ENCODE measurements at regions not wholly inside any gene's neighbourhood (a gene's known extent, or its start where the extent isn't known, plus 50 kb on each side); places are given as distances from the start of the nearest gene placed in this dataset.

DNA sequence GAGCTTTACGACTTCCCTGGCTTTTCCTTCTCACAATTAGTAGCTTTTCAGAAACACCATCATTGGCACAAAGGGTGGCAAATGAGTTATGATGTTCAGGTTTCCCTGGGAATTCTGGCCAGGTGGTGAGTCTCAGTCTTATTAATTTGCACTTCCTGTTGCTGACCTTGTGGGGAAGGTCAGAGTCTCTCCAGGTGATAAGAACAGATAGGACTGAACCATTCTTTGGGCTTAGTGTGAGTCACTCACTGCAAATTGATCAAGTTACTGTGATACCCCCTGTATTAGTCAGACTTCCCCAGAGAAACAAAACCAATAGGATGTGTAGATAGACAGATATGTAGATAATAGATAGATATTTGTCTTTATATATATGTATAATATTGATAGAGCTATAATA lies 53.8 kb upstream of the RANBP3L start:
- Histone ChIP-seq H3F3A (ENCODE audit: control insufficient read depth, insufficient read depth) (no peaks in the 10 kb centered on the region), H3K9me2 (replicated peaks; ENCODE audit: control insufficient read depth, low read length) (no peaks in the 10 kb centered on the region), H3K27ac (ENCODE audit: low read depth, low read length) (no peak overlapping the region), H3K9me3 (ENCODE audit: control insufficient read depth, insufficient read depth, low read length) (no peaks in the 10 kb centered on the region), H3K27me3 (ENCODE audit: control insufficient read depth, low read length) (no peaks in the 10 kb centered on the region), H3K4me2 (ENCODE audit: low read length) (no peak overlapping the region), H3K4me1 (ENCODE audit: control insufficient read depth, low read length) (peaks cover 55% of the 10 kb centered on the region), H3K79me2 (ENCODE audit: control insufficient read depth, low read length) (no peaks in the 10 kb centered on the region), H4K20me1 (ENCODE audit: control insufficient read depth, insufficient read depth, low read depth, low read length) (no peaks in the 10 kb centered on the region), H3K36me3 (ENCODE audit: control insufficient read depth, low read length) (no peaks in the 10 kb centered on the region), H3K4me3 (ENCODE audit: low read length) (no peak overlapping the region)
- TF ChIP-seq EZH2phosphoT487 (IDR thresholded peaks at IDR 0.05; ENCODE audit: borderline replicate concordance, low read length) = no peak
- TF ChIP-seq, protein P1, sequence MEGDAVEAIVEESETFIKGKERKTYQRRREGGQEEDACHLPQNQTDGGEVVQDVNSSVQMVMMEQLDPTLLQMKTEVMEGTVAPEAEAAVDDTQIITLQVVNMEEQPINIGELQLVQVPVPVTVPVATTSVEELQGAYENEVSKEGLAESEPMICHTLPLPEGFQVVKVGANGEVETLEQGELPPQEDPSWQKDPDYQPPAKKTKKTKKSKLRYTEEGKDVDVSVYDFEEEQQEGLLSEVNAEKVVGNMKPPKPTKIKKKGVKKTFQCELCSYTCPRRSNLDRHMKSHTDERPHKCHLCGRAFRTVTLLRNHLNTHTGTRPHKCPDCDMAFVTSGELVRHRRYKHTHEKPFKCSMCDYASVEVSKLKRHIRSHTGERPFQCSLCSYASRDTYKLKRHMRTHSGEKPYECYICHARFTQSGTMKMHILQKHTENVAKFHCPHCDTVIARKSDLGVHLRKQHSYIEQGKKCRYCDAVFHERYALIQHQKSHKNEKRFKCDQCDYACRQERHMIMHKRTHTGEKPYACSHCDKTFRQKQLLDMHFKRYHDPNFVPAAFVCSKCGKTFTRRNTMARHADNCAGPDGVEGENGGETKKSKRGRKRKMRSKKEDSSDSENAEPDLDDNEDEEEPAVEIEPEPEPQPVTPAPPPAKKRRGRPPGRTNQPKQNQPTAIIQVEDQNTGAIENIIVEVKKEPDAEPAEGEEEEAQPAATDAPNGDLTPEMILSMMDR (IDR thresholded peaks at IDR 0.05; ENCODE audit: low read depth, low read length, poor library complexity, severe bottlenecking) = no peak

DNA sequence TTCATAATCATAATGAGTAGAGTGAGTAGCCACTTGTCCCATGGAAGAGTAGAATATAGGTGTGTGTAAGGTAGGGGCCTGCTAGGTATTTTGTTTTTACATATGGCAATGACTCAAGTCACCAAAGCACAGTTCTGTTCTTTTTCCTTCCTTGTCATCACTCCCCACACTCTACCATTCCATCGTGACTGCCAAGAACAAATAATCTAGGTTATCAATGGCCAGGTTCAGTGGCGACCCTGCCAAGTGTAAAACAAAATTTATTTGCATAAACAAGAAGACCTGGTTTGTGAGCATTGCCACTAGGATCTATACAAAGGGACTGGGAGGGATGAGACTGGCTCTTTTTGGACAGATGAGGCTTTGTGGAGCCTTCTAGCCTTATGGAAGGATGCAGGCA lies 55.2 kb upstream of the RANBP3L start:
- Histone ChIP-seq H3K4me2 (ENCODE audit: low read length) (no peak overlapping the region), H3K9me2 (replicated peaks; ENCODE audit: control insufficient read depth, low read length) (no peaks in the 10 kb centered on the region), H3K79me2 (ENCODE audit: control insufficient read depth, low read length) (no peaks in the 10 kb centered on the region), H3K36me3 (ENCODE audit: control insufficient read depth, low read length) (no peaks in the 10 kb centered on the region), H3F3A (ENCODE audit: control insufficient read depth, insufficient read depth) (no peaks in the 10 kb centered on the region), H3K9me3 (ENCODE audit: control insufficient read depth, insufficient read depth, low read length) (no peaks in the 10 kb centered on the region), H3K27ac (ENCODE audit: low read depth, low read length) (no peak overlapping the region), H3K27me3 (ENCODE audit: control insufficient read depth, low read length) (no peaks in the 10 kb centered on the region), H4K20me1 (ENCODE audit: control insufficient read depth, insufficient read depth, low read depth, low read length) (no peaks in the 10 kb centered on the region), H3K4me3 (ENCODE audit: low read length) (no peak overlapping the region), H3K4me1 (ENCODE audit: control insufficient read depth, low read length) (peaks cover 59% of the 10 kb centered on the region)
- no peak for TF ChIP-seq EZH2phosphoT487 (IDR thresholded peaks at IDR 0.05; ENCODE audit: borderline replicate concordance, low read length)
- TF ChIP-seq, protein P1 (IDR thresholded peaks at IDR 0.05; ENCODE audit: low read depth, low read length, poor library complexity, severe bottlenecking) = no peak

DNA sequence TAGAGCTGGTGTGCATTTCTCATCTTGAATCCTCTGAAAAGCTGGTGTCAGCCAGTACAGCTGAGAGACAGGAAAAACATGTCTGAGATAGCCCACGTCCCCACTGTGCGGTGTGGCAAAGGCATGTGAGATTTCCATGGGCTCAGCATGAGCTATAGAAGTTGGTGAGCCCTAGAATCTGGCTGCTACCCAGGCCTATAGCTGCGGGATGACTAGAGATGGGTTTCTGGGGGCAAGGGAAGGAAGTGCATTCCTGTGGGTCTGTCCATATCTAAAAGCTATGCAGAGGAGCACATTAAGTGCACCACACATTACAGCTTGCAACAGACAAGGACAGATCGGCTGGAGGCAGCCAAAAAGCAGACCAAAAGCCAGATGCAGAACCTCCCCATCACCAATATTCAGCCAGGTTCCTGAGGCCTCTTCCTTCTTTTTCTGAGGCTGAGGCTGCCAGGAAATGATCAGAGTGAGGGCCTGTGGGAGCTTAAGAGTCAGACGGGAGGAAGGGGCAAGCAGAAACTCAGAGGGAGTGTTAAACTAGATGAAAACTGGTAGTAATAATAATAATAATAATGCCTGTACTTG lies 55.8 kb upstream of the RANBP3L start:
- Histone ChIP-seq H3K79me2 (ENCODE audit: control insufficient read depth, low read length) (no peaks in the 10 kb centered on the region), H3K27ac (ENCODE audit: low read depth, low read length) (no peak overlapping the region), H3K9me2 (replicated peaks; ENCODE audit: control insufficient read depth, low read length) (no peaks in the 10 kb centered on the region), H3F3A (ENCODE audit: control insufficient read depth, insufficient read depth) (no peaks in the 10 kb centered on the region), H3K9me3 (ENCODE audit: control insufficient read depth, insufficient read depth, low read length) (no peaks in the 10 kb centered on the region), H3K4me1 (ENCODE audit: control insufficient read depth, low read length) (peaks cover 59% of the 10 kb centered on the region), H3K4me3 (ENCODE audit: low read length) (no peak overlapping the region), H3K36me3 (ENCODE audit: control insufficient read depth, low read length) (no peaks in the 10 kb centered on the region), H3K27me3 (ENCODE audit: control insufficient read depth, low read length) (no peaks in the 10 kb centered on the region), H4K20me1 (ENCODE audit: control insufficient read depth, insufficient read depth, low read depth, low read length) (no peaks in the 10 kb centered on the region), H3K4me2 (ENCODE audit: low read length) (no peak overlapping the region)
- no peak for TF ChIP-seq EZH2phosphoT487 (IDR thresholded peaks at IDR 0.05; ENCODE audit: borderline replicate concordance, low read length)
- TF ChIP-seq, protein P1 (IDR thresholded peaks at IDR 0.05; ENCODE audit: low read depth, low read length, poor library complexity, severe bottlenecking) = no peak

All from DOHH2 (cell line).